Ishikawa (cell line): ENCODE measurements at regions not wholly inside any gene's neighbourhood (a gene's known extent, or its start where the extent isn't known, plus 50 kb on each side); places are given as distances from the start of the nearest gene placed in this dataset.

ENCODE experiments used
- CEBPB ChIP-seq: IDR thresholded peaks from 2 replicates; pipeline ENCODE4 v1.6.1; 2012
- CREB1 ChIP-seq: IDR thresholded peaks from 2 replicates; pipeline ENCODE4 v1.6.1; 2012; ENCODE audit warnings: low read depth
- EGR1 ChIP-seq: IDR thresholded peaks from 2 replicates; pipeline ENCODE4 v1.6.1; 2012
- EP300 ChIP-seq: IDR thresholded peaks from 2 replicates; pipeline ENCODE4 v1.6.1; 2012; ENCODE audit warnings: borderline replicate concordance
- FOXM1 ChIP-seq: IDR thresholded peaks from 2 replicates; pipeline ENCODE4 v1.6.1; 2012; ENCODE audit warnings: low read depth, borderline replicate concordance
- MAX ChIP-seq: IDR thresholded peaks from 2 replicates; pipeline ENCODE4 v1.6.1; 2012
- NFIC ChIP-seq: IDR thresholded peaks from 2 replicates; pipeline ENCODE4 v1.6.1; 2012
- RAD21 ChIP-seq: IDR thresholded peaks from 2 replicates; pipeline ENCODE4 v1.6.1; 2012; ENCODE audit warnings: low read depth
- TAF1 ChIP-seq: IDR thresholded peaks from 2 replicates; pipeline ENCODE4 v1.6.1; 2012; ENCODE audit warnings: low read depth, mild to moderate bottlenecking
- TCF12 ChIP-seq: IDR thresholded peaks from 2 replicates; pipeline ENCODE4 v1.6.1; 2012; ENCODE audit warnings: low read depth
- TEAD4 ChIP-seq: IDR thresholded peaks from 2 replicates; pipeline ENCODE4 v1.6.1; 2012
- USF1 ChIP-seq: IDR thresholded peaks from 2 replicates; pipeline ENCODE4 v1.6.1; 2012
- YY1 ChIP-seq: IDR thresholded peaks from 2 replicates; pipeline ENCODE4 v1.6.1; 2012; ENCODE audit warnings: low read depth
- ZBTB7A ChIP-seq: IDR thresholded peaks from 2 replicates; pipeline ENCODE4 v1.6.1; 2012; ENCODE audit warnings: low read depth
- TF ChIP-seq, protein P1 (sequence below): IDR thresholded peaks from 2 replicates; pipeline ENCODE4 v1.6.1; 2012; ENCODE audit warnings: low read depth, mild to moderate bottlenecking

DNA sequence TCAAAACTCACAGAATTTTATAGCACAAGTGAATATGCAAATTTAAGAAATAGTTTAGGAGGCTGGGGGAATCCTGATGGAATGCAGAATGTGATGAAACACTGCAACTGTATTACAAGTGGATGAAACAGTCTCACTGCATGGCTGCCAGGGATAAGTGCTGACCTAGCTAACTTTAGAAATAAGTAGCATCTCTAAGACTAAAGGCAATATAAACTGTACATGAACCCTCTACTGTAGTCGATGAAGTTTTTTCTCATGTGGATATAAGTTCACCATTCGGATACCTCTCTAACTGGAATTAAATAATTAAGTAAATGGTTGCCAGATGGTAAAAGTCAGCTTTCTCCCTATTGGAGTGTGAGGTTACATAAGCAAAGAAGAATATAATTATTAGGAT is 777.8 kb upstream of the RAB6C start:
- TF ChIP-seq TAF1 (no peak), MAX (no peak), ZBTB7A (no peak), USF1 (no peak), TCF12 (no peak)

GRCh38 chr2:129203331-129203730 is 776.1 kb upstream of the RAB6C start:
- TF ChIP-seq TAF1 (no peak), MAX (no peak), EP300 (no peak), NFIC (no peak), ZBTB7A (no peak), CREB1 (no peak), RAD21 (no peak), USF1 (no peak), TEAD4 (no peak), YY1 (no peak), TCF12 (no peak), CEBPB (no peak), FOXM1 (no peak), EGR1 (no peak)
- TF ChIP-seq, protein P1, sequence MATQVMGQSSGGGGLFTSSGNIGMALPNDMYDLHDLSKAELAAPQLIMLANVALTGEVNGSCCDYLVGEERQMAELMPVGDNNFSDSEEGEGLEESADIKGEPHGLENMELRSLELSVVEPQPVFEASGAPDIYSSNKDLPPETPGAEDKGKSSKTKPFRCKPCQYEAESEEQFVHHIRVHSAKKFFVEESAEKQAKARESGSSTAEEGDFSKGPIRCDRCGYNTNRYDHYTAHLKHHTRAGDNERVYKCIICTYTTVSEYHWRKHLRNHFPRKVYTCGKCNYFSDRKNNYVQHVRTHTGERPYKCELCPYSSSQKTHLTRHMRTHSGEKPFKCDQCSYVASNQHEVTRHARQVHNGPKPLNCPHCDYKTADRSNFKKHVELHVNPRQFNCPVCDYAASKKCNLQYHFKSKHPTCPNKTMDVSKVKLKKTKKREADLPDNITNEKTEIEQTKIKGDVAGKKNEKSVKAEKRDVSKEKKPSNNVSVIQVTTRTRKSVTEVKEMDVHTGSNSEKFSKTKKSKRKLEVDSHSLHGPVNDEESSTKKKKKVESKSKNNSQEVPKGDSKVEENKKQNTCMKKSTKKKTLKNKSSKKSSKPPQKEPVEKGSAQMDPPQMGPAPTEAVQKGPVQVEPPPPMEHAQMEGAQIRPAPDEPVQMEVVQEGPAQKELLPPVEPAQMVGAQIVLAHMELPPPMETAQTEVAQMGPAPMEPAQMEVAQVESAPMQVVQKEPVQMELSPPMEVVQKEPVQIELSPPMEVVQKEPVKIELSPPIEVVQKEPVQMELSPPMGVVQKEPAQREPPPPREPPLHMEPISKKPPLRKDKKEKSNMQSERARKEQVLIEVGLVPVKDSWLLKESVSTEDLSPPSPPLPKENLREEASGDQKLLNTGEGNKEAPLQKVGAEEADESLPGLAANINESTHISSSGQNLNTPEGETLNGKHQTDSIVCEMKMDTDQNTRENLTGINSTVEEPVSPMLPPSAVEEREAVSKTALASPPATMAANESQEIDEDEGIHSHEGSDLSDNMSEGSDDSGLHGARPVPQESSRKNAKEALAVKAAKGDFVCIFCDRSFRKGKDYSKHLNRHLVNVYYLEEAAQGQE: no peak

GRCh38 chr2:129205176-129205575 is 774.3 kb upstream of the RAB6C start:
- no peak for TF ChIP-seq EGR1

DNA sequence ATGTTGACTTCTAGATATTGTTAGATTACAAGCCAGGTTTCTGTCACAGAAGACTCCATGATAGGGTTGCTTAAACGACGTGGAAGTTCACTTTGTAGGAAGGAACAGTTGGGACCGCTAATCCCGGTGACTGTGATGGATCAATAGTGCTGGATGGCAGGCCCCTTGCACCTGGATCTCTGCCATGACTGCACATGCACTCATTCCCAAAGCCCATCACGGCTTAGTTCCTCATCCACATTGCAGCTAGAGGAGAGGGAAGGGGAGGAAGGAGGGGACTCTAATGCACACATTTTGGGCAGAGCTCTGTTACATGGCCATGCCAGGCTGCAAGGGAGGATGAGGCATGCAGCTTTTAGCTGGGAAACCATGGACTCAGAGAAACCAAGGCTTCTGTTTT is 773.7 kb upstream of the RAB6C start:
- no peak for TF ChIP-seq EP300
- no peak for TF ChIP-seq RAD21
- no peak for TF ChIP-seq TCF12
- no peak for TF ChIP-seq EGR1
- TF ChIP-seq CREB1: no peak
- no peak for TF ChIP-seq TEAD4
- TF ChIP-seq NFIC: no peak
- TF ChIP-seq USF1: no peak
- no peak for TF ChIP-seq FOXM1
- TF ChIP-seq YY1: no peak
- TF ChIP-seq, protein P1: no peak
- no peak for TF ChIP-seq ZBTB7A
- TF ChIP-seq TAF1: no peak
- TF ChIP-seq CEBPB: no peak
- TF ChIP-seq MAX: no peak

GRCh38 chr2:129212299-129212958 is 767.0 kb upstream of the RAB6C start:
- TF ChIP-seq, protein P1: no peak
- no peak for TF ChIP-seq NFIC
